ENCODE measurements at regions not wholly inside any gene's neighbourhood (a gene's known extent, or its start where the extent isn't known, plus 50 kb on each side); places are given as distances from the start of the nearest gene placed in this dataset.
"Not testable (repeated sequence)": the region's sequence is repeated elsewhere in the genome, so short reads cannot be mapped to it uniquely, and the experiment has no call there.

GRCh38 chr20:1845163-1845523, 50.1 kb upstream of the SIRPA start:
- TF ChIP-seq POLR2A (IDR thresholded peaks at IDR 0.05) (no peak), CTCF (IDR thresholded peaks at IDR 0.05) (no peak)
- no peaks in the 10 kb centered on the region for H3K36me3 ChIP-seq
- H3K9me3 ChIP-seq = no peaks in the 10 kb centered on the region
- DNase-seq = no peak
- H3K4me1 ChIP-seq = peaks cover 0 to 4% (median 2%) of the 10 kb centered on the region in 4 donors
- H3K27me3 ChIP-seq = no peaks in the 10 kb centered on the region
- H3K4me3 ChIP-seq = no peak overlapping the region
- peak overlapping the region in 2 of 4 donors; percentile 20 to 39 for H3K27ac ChIP-seq

- peak overlapping the region in 2 of 4 donors; percentile 20 to 39 for H3K27ac ChIP-seq
- no peaks in the 10 kb centered on the region for H3K9me3 ChIP-seq
- H3K4me1 ChIP-seq = peaks cover 0 to 4% (median 2%) of the 10 kb centered on the region in 4 donors
- DNase-seq = peak in 2 of 3 donors; percentile 73 to 81
- no peaks in the 10 kb centered on the region for H3K27me3 ChIP-seq
- TF ChIP-seq POLR2A (IDR thresholded peaks at IDR 0.05) (no peak), CTCF (IDR thresholded peaks at IDR 0.05) (no peak)
- H3K36me3 ChIP-seq = no peaks in the 10 kb centered on the region
- no peak overlapping the region for H3K4me3 ChIP-seq
Measured at GRCh38 chr20:1844325-1845162, 50.7 kb upstream of the SIRPA start.

DNA sequence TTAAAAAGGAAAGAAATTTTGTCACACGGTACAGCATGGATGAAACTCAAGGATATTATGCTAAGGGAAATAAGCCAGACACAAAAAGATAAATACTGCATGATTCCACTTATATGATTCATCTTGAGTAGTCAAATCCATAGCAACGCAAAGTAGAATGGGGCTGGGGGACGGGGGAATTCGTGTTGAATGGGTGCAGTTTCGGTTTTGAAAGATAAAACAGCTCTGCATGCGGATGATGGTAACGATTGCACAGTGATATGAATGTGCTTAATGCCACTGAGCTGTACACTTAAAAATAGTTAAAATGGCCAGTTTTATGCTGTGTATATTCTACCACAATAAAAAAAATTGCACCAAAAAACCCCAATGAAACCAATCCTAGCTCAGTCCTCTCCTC, 52.9 kb upstream of the SIRPA start:
- no peak for TF ChIP-seq POLR2A (IDR thresholded peaks at IDR 0.05)
- TF ChIP-seq CTCF (IDR thresholded peaks at IDR 0.05) = no peak
- no peaks in the 10 kb centered on the region for H3K27me3 ChIP-seq
- no peak overlapping the region for H3K27ac ChIP-seq
- H3K4me3 ChIP-seq = no peak overlapping the region
- peaks cover 0 to 4% (median 2%) of the 10 kb centered on the region in 4 donors for H3K4me1 ChIP-seq
- H3K36me3 ChIP-seq = no peaks in the 10 kb centered on the region
- no peak for DNase-seq
- H3K9me3 ChIP-seq = no peaks in the 10 kb centered on the region

DNA sequence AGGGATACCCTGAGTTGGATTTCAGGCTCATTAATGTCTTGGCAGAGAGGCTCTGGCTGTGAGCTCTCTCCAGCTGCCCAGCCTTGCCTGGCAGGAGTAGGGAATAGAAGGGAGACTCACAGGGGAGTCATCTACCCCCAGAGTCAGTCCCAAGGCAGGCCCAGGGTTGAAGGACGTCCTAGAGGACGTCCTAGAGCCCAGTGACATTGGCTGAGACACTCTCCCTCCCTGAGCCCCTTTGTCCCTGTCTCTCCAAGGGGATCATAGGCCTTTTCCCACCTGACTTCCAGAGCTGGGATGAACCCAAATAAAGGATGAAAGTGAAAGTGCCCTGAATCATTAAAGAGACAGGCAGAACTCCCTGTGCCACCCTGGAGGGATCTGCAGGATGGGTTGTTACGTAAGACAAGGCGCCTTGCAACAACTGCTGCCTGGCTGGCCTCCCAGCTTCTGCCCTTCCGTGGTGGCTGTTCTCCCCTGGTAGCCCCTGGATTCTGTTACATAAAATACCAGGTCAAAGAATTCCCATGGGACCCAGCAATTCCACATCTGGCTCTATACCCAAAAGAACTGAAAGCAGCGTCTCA, 53.6 kb upstream of the SIRPA start:
- H3K4me3 ChIP-seq = no peak overlapping the region
- peak overlapping the region in 1 of 4 donors; percentile 48 for H3K27ac ChIP-seq
- H3K4me1 ChIP-seq = peaks cover 0 to 4% (median 2%) of the 10 kb centered on the region in 4 donors
- H3K27me3 ChIP-seq = no peaks in the 10 kb centered on the region
- H3K36me3 ChIP-seq = no peaks in the 10 kb centered on the region
- no peaks in the 10 kb centered on the region for H3K9me3 ChIP-seq
- DNase-seq = no peak
- TF ChIP-seq CTCF (IDR thresholded peaks at IDR 0.05) (no peak), POLR2A (IDR thresholded peaks at IDR 0.05) (no peak)

GRCh38 chr20:1840817-1841553, 54.2 kb upstream of the SIRPA start:
- H3K4me1 ChIP-seq = peaks cover 0 to 4% (median 2%) of the 10 kb centered on the region in 4 donors
- DNase-seq = no peak
- H3K36me3 ChIP-seq = no peaks in the 10 kb centered on the region
- no peak for TF ChIP-seq POLR2A (IDR thresholded peaks at IDR 0.05)
- TF ChIP-seq CTCF (IDR thresholded peaks at IDR 0.05) = no peak
- H3K27me3 ChIP-seq = no peaks in the 10 kb centered on the region
- no peak overlapping the region for H3K4me3 ChIP-seq
- H3K27ac ChIP-seq = peak overlapping the region in 1 of 4 donors; percentile 48
- no peaks in the 10 kb centered on the region for H3K9me3 ChIP-seq

GRCh38 chr20:1839376-1840317, 55.6 kb upstream of the SIRPA start:
- not testable (repeated sequence) for H3K4me1 ChIP-seq, DNase-seq, H3K36me3 ChIP-seq, H3K9me3 ChIP-seq, H3K4me3 ChIP-seq, H3K27me3 ChIP-seq
- H3K27ac ChIP-seq = peak overlapping the region in 1 of 4 donors; percentile 19

All from Peyer's patch (tissue), 4 donors.